Breast epithelium (tissue), 4 donors: ENCODE measurements at regions not wholly inside any gene's neighbourhood (a gene's known extent, or its start where the extent isn't known, plus 50 kb on each side); places are given as distances from the start of the nearest gene placed in this dataset.

Experiments used
- DNase-seq, 2 donors: peaks; one replicate each; pipeline ENCODE4 v3.0.0-alpha.2; 2019; ENCODE audit warnings: low spot score in 2 of 2
- H3K27ac ChIP-seq, 2 donors: fragments of 200-600 bp; sonication (generic) in 1 of 2; one replicate each; pipeline ENCODE4 v1.5.1; 2016 to 2019; ENCODE audit warnings: mild to moderate bottlenecking in 1 of 2
- H3K27me3 ChIP-seq, 2 donors: fragments of 200-600 bp; sonication (generic) in 1 of 2; one replicate each; pipeline versions ENCODE4 v1.5.1 to v1.6.0; 2017 to 2019; ENCODE audit warnings: control low read depth in 1 of 2, mild to moderate bottlenecking in 1 of 2
- H3K36me3 ChIP-seq: fragments of 200-600 bp; one replicate; pipeline ENCODE4 v1.5.1; 2019
- H3K4me1 ChIP-seq, 2 donors: fragments of 200-600 bp; sonication (generic); one replicate each; pipeline ENCODE4 v1.5.1; 2016 to 2019; ENCODE audit warnings: control low read depth in 1 of 2
- H3K4me3 ChIP-seq, 3 donors: fragments of 200-600 bp; sonication (generic); 1 replicate in 2 of 3; 2 replicates in 1 of 3; pipeline ENCODE4 v1.5.1; 2016 to 2019; ENCODE audit warnings: mild to moderate bottlenecking in 3 of 3, moderate library complexity in 2 of 3
- H3K9me3 ChIP-seq, 2 donors: fragments of 200-600 bp; sonication (generic) in 1 of 2; one replicate each; pipeline ENCODE4 v1.5.1; 2016 to 2019; ENCODE audit warnings: control low read depth in 1 of 2
- POLR2A ChIP-seq: fragments of 450-650 bp; IDR thresholded peaks from one replicate; pipeline ENCODE4 v1.6.1; 2016; ENCODE audit warnings: antibody characterized with exemption, mild to moderate bottlenecking, moderate library complexity
- POLR2AphosphoS5 ChIP-seq, 3 donors: sonication (generic); formaldehyde crosslinking; IDR thresholded peaks; one replicate each; pipeline ENCODE4 v1.6.1; 2017; ENCODE audit warnings: antibody characterized with exemption in 3 of 3
- intact Hi-C: fragments of 100-400 bp; cut with DNase I; formaldehyde crosslinking; loops from one replicate; pipeline ENCODE4 v1.15.1; 2023; ENCODE audit warnings: low total_unique reads
- TF ChIP-seq, protein P1 (sequence below), 3 donors: fragments of 450-650 bp; IDR thresholded peaks; one replicate each; pipeline ENCODE4 v1.5.1; 2016 to 2017; ENCODE audit warnings: antibody characterized with exemption in 3 of 3, mild to moderate bottlenecking in 3 of 3, moderate library complexity in 3 of 3

DNA sequence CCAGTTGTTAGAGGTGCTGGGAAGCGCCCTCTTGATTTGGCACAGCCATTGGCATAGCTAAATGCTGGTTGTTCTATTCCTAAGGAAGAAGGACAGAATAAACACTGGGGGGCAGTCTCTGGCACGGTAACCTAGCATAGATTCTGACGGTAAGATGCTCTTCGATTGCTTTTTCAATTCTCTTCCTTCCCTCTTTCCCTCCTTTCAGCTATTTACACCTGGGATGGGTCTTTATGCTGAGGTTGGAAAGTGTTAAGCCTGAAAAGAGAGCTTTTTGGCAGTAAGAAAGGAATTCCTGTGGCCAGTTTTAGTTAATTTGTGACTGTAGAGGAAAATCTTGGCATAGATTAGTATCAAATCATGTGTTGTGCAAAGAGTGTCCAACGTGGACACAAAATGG lies 162.8 kb downstream of the SNAPC1 start:
- intact Hi-C loops: no loop called here
- no peak overlapping the region for H3K4me3 ChIP-seq
- no peaks in the 10 kb centered on the region for H3K27me3 ChIP-seq
- H3K36me3 ChIP-seq: no peaks in the 10 kb centered on the region
- TF ChIP-seq POLR2AphosphoS5 (IDR thresholded peaks at IDR 0.05) (no peak), POLR2A (no peak)
- TF ChIP-seq, protein P1, sequence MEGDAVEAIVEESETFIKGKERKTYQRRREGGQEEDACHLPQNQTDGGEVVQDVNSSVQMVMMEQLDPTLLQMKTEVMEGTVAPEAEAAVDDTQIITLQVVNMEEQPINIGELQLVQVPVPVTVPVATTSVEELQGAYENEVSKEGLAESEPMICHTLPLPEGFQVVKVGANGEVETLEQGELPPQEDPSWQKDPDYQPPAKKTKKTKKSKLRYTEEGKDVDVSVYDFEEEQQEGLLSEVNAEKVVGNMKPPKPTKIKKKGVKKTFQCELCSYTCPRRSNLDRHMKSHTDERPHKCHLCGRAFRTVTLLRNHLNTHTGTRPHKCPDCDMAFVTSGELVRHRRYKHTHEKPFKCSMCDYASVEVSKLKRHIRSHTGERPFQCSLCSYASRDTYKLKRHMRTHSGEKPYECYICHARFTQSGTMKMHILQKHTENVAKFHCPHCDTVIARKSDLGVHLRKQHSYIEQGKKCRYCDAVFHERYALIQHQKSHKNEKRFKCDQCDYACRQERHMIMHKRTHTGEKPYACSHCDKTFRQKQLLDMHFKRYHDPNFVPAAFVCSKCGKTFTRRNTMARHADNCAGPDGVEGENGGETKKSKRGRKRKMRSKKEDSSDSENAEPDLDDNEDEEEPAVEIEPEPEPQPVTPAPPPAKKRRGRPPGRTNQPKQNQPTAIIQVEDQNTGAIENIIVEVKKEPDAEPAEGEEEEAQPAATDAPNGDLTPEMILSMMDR (IDR thresholded peaks at IDR 0.05): no peak
- no peaks in the 10 kb centered on the region for H3K9me3 ChIP-seq
- no peak overlapping the region for H3K27ac ChIP-seq
- no peaks in the 10 kb centered on the region for H3K4me1 ChIP-seq
- DNase-seq: no peak

DNA sequence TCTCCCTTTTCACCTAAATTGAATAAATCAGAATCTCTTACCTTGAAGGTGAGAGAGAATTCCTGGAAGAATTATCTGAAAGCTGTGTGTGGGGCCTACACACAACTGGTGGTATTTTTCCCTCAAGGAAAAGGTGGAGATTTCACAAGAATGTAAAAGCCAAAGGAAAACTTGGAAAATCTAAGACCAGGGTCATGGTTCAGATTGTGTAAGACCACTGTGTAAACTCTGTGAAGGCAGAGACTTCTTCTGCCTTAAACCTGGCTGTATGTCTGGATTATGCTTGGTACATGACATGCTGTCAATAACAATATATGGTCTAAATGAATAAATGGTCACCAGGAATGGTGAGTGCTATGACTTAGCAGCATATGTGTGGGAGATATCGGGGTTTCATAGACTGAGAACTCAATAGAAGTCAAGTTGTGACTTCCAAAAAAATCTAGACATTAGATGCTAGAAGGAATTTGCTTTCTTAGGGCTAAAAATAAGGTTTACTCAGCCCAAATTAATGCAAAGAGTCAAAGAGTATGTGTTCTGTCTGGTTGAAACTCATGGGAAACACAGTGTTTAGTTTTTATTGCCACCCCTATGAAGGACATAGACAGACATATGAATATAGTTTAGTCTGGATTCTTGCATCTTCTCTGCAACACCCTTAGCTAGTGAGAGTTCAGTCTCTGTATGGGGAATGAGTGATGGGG lies 163.7 kb downstream of the SNAPC1 start:
- TF ChIP-seq, protein P1 (IDR thresholded peaks at IDR 0.05): no peak
- TF ChIP-seq POLR2AphosphoS5 (IDR thresholded peaks at IDR 0.05) (no peak), POLR2A (no peak)
- no peak overlapping the region for H3K4me3 ChIP-seq
- no peaks in the 10 kb centered on the region for H3K9me3 ChIP-seq
- no peaks in the 10 kb centered on the region for H3K36me3 ChIP-seq
- intact Hi-C loops: no loop called here
- no peak for DNase-seq
- no peaks in the 10 kb centered on the region for H3K4me1 ChIP-seq
- H3K27ac ChIP-seq: no peak overlapping the region
- no peaks in the 10 kb centered on the region for H3K27me3 ChIP-seq

DNA sequence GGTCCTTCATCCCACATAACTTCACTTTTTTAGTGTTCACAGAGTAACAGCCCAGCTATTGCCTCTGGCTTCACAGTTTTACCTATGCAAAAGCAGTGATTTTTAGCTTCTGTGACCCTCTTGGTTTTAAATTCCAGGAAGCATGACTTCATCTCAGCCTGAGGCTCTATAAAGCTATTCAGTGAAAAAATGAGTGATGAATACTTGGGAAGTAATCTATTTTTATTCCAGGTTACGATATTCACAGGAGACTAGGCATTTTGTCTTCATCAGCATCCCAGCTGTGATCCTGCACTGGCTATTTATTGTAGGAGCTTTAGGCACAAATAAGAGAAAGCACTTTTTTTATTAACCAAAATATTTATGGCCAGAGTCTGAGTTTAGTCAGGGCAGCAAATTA lies 164.8 kb downstream of the SNAPC1 start:
- no peak overlapping the region for H3K27ac ChIP-seq
- intact Hi-C loops: no loop called here
- TF ChIP-seq POLR2A: no peak
- TF ChIP-seq POLR2AphosphoS5 (IDR thresholded peaks at IDR 0.05): no peak
- TF ChIP-seq, protein P1 (IDR thresholded peaks at IDR 0.05): no peak
- no peaks in the 10 kb centered on the region for H3K9me3 ChIP-seq
- no peaks in the 10 kb centered on the region for H3K27me3 ChIP-seq
- H3K4me3 ChIP-seq: no peak overlapping the region
- no peak for DNase-seq
- H3K36me3 ChIP-seq: no peaks in the 10 kb centered on the region
- H3K4me1 ChIP-seq: no peaks in the 10 kb centered on the region

DNA sequence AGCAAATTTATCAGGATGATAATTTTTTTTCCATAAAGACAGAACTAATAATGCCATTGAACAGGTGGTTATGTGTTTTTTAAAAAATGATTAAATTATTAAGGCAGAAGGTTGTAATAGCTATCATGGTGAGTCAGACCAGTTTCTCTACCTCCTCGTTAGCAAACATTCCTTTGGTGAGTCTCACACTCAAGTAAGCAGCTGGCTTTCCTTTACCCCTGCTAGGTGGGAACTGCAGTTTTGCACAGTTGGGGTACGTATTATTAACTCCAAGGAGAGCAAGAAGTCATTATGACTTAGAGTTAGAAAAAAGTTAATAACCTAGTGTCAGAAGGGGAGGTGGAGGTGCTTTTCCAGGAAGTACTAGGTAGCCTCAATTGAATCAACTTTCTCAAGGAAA lies 165.3 kb downstream of the SNAPC1 start:
- intact Hi-C loops: no loop called here
- Histone ChIP-seq H3K4me1 (no peaks in the 10 kb centered on the region), H3K9me3 (no peaks in the 10 kb centered on the region), H3K27ac (no peak overlapping the region), H3K4me3 (no peak overlapping the region), H3K36me3 (no peaks in the 10 kb centered on the region), H3K27me3 (no peaks in the 10 kb centered on the region)
- TF ChIP-seq, protein P1 (IDR thresholded peaks at IDR 0.05): no peak
- no peak for TF ChIP-seq POLR2A
- no peak for TF ChIP-seq POLR2AphosphoS5 (IDR thresholded peaks at IDR 0.05)
- DNase-seq: no peak

DNA sequence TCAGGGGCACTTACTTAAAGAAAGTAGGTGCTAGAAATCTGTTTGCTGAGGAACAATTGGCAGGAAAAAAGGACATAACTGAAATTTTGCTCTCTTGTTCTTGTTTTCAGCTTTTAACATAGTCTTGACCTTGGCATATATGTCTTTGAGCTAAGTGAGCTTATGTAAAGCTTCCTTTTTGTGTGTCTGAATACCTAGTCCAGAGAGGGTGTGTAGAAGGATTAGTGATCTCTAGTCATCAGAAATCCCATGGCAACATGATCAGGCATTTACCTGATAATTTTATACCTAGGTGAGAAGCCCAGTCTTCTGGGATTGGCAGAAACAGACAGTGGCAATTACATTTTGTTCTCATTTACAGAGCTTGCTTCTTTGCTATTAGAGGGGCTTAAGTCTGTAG lies 166.1 kb downstream of the SNAPC1 start:
- no peaks in the 10 kb centered on the region for H3K27me3 ChIP-seq
- TF ChIP-seq POLR2A: no peak
- no peak for TF ChIP-seq POLR2AphosphoS5 (IDR thresholded peaks at IDR 0.05)
- TF ChIP-seq, protein P1 (IDR thresholded peaks at IDR 0.05): no peak
- no peaks in the 10 kb centered on the region for H3K9me3 ChIP-seq
- H3K36me3 ChIP-seq: no peaks in the 10 kb centered on the region
- DNase-seq: no peak
- H3K27ac ChIP-seq: no peak overlapping the region
- intact Hi-C loops: no loop called here
- no peak overlapping the region for H3K4me3 ChIP-seq
- no peaks in the 10 kb centered on the region for H3K4me1 ChIP-seq
